SKM-1 treated with dmso at 0.1 percent for 144 hours (cell line): ENCODE measurements at regions not wholly inside any gene's neighbourhood (a gene's known extent, or its start where the extent isn't known, plus 50 kb on each side); places are given as distances from the start of the nearest gene placed in this dataset.

Experiments
- DNase-seq: peaks from one replicate; lab custom pipeline; 2025; ENCODE audit not compliant: unreplicated experiment; lab: John Stamatoyannopoulos, UW

DNA sequence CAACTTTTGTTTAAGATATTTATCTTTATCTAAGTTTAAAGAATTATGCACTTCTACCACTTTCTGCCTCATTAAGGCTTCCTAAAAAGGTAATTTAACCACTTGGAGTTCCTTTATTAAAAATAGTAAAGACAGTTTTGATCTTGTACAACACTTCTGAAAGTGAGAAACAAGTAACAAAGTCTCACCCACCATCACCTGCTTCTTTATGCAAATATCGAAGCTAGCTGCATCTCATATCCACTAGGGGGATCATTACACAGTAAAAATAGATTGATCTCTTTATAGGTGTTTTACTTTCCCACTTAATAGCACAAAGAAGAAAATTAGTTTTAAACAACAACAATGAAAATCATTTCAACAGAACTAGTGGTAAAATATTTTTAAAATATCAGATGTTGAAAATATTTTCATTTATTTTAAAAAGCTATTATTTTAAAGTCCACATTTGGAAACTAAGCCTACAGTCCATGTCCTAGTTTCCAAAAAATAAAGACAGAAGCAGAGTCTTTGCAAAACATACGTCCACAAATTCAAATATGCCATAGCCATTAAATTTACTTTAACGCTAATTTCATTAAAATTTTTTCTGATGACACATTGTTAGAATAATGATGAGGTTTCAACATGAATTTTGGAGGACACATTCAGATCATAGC is 160.0 kb upstream of the SOX5 start:
- DNase-seq, result no peak

DNA sequence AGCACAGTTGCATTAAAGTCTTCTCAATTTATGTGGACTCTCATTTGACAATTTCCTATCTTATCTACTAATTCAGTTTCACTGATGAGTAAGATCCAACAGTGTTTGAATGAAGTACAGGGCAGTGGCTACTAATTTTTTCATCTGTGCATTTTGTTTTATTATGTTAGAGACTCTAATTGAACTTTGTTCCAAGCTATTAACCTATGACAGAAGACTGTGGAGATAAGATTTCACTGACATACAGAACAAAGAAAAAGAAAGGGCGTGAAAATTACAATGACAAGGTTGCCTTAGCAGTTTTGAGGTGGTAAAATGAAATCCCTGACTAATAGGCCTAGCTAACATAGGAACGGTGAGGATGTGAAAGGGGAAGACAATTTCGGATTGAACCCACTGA is 153.2 kb upstream of the SOX5 start:
- no peak for DNase-seq

DNA sequence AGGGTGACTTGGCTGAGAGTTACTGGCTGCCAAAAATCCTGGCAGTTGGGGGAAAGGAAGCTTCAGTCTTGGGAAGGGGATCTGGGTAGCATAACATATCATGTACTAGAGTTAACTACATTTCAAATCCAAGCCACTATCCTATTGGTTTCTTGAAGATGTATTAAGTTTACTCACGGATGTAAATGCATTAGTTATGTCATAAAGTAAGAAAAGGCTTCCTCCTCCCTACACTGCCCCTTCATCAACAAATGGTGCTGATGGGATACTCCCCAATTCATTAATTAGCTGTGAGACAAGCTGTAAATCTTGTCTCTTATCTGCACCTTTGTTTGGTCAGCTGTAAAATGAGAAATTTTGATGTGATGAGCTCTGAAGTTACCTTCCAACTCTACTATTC is 150.1 kb upstream of the SOX5 start:
- no peak for DNase-seq

DNA sequence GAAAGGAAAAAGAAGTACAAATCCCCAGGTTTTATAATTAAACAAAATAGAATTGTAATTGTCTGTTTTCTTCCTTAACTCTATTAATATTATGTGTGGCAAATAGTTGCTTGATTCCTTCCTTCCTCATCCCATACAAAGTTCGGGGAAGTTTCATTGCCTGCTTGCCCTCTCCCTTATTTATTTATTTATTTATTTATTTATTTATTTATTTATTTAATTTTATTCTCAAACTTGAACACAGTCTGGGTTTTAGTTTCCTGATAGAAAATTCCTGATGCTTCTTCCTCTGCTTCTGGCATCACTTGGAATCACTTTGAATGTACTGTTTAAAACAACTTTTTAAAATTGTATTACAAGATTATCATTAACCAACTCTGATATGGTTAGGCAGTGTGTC is 145.8 kb upstream of the SOX5 start:
- no peak for DNase-seq

DNA sequence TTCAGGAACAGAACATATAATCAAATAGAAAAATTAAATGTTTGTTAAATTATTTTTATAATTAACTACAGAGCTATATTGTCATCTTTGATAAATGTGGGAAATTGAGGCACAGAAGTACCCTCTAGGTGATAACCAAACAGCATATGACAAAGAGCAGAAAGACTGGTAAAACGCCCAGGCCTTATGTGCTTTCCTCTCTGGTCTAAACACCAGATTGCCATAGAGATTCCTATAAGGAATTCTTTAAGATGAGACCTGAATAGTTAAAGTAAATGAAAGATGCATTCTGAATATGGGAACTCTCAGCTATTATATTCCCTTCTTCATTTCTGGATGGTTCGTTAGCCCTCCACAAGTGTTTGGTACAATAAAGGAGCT is 140.0 kb upstream of the SOX5 start:
- DNase-seq, result no peak

DNA sequence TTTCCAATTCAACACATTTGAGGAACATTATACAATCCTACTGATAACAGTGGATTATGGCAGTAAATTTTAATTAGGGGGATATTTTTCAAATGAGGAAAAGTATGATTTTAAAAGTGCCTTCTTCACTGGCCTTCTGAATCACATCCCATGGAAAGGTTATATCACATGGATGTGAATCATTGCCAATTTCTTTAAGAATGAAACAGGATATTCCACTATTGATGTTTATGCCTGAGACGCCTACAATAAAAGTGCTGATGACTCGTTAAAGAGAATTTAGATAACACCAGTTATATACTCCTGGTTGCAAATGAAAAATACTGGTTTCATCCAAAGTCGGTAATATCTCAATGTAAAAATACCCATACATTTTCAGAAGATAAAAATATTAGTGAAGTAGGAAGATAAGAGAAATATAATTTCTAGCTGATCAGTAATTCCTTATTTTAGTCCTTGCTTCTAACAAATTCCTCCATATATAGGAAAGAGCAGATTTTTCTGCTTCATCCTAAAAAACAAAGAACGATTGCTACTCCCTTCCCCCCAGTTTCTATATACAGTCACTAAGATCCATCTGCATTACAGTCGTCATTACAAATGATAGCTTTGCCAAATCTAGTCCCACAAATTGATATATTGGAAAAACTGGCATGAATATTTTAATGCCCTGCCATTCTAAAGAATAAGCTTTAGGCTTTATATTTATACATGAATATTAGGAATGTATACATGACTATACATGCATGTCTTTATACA is 139.5 kb upstream of the SOX5 start:
- no peak for DNase-seq

DNA sequence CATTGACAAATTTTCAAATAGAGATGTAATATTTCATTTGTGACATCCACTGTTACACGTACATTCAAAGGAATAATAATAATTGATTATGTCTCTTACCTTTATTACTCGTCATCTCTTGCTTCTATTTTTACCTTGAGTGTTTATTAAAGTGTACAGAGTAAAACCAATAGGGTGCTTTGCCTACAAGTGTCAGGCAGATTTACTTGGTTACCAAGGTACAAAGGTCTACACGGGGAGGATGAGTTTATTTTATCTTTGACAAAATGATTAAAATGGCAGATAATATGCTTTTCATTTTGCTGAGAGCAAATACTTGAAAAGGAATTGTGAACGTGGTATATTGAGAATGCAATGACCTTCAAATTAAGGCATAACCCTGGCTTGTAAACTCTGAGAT is 137.8 kb upstream of the SOX5 start:
- no peak for DNase-seq

DNA sequence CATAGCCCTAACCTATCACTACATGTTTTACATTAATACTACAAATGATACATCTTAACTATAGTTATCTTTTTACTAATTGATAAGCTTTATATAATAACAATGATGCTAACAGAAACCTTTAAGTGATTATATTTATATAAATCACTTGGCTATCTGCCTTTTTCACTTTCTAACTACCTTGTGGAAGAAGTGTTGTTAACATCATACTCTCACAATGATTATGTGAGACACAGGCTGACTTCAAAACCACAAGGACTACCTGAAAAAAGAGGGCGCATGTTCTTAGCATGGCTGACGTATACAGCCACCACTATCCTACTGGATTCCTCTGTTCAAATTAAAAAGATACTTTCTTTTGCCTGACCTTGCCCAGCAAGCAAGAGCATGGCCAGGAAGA is 135.3 kb upstream of the SOX5 start:
- no peak for DNase-seq

DNA sequence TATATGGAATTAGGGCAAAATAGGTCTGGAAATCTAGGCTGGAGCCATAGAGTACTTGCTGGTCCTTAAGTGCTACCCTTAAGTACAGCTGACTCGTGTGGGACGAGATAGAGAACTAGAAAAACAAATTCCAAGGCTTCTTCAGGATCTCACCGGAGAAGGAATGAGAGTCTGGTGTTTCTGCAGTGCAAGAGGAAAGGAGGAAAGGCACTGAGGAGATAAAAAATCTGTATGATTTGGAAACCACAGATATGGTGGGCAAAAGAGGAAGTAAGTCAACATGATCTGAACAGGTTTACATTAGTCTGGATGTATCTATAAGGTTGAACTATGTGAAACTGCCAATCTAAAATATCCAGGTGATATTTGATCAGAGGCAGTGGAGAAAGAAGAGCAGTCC is 134.4 kb upstream of the SOX5 start:
- no peak for DNase-seq

DNA sequence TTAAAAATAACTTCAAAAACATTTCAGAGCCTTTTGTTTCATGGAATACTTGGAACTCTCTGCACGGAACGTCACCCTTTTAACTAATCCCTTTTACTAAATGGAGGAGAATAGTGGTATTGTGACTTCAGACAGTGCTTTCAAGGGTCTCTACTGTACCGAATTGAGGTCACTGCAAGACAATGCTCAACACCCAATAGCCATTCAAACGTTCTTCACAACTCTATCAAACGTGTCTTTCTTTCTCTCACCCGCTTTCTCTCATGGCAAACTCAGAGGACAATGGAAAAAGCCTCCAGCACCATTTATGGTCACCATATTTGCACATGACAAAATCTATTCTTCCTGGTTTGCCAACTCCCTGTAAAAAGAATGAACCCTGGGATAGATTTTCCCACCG is 132.1 kb upstream of the SOX5 start:
- no peak for DNase-seq

DNA sequence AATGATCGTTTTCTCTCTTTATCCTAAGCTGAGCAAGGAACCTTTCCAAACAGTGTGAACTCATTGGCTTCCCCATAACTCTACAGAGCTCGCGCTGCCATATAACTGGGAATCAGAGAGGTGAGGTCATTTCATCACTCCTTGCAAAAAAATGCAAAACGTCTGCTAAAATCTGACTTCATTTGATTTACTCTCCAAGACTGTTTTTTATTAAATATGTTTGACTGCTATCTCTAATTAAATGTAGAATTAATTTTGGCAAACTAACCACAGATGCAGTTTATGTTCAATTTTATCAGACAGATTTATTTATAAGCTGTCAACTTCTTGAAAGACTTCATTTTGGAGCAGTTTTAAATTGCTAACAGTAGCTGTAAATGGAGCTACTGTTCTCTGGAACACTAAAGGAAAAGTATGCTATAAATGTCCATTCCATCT is 131.6 kb upstream of the SOX5 start:
- no peak for DNase-seq

DNA sequence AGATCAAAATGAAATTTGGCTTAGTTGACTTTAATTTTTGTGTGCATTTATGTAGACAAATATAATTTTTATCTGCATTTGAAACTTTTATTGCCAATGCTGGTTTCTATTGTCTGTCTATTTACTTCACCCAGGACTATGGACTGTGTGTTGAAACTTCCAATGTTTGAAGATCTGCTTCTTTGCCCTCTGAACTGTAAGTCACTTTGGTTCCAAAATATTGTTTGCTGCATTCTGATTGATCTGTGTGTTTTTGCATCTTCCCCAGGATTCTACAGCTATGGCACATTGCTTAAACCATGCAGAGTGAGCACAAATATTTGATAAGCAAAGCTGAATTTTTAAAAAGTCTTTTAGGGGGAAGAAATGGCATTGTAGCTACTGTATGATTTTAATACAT is 131.0 kb upstream of the SOX5 start:
- no peak for DNase-seq

DNA sequence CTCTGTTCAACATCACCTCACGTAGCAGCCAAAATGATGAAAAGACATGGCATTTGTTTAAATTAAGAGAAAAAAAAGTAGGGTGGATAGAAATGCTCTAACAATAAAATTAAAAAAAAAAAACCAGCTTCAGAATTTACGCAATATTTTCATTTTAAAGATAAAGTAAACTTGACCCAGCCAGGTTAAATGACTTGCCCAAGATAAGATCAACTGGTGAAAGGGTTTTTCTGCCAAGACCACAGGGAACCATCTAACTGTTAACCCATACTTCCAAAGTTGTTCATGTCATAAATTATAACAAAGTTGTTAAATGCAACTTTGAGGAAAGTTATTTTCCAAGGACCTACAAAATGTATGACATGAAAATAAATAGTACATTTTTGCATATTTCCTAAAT is 129.6 kb upstream of the SOX5 start:
- no peak for DNase-seq

DNA sequence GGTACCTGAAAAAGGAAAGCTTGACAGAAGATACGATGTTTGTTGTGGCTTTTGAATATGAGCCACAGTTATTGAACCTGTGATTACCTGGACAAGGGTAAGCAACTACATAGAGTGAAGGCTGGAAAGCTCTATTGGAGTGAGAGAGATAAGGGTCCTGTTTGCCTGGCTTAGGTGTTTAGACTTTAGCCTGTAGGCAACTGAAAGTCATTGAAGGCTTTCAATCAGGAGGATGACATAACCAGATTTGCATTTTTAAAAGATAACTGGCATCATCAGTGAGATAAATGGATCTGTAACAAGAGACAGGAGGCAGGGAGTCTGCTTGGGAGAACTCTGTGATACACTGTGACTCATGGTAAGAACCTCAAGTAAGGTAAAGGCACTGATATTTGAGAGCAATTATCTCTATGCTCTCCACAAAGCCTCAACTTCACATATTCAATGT is 128.9 kb upstream of the SOX5 start:
- no peak for DNase-seq

DNA sequence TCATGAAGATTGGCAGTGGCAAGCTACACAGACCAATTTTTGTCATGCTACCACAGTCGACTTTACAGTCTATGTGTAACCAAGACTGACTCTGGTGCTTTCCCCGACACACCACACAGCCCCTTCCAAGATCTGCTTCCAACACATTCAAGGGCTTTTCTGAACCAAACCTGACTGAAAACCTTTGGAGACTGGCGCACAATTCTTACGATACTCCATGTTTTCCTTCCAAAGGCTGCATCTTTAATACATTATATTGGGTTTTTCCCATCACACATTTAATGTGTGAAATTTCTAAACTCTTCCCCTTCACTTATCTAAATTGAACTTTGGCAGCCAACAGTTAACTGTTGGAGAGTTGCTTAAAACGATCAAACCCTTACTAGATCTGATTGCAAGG is 127.7 kb upstream of the SOX5 start:
- DNase-seq, result no peak

DNA sequence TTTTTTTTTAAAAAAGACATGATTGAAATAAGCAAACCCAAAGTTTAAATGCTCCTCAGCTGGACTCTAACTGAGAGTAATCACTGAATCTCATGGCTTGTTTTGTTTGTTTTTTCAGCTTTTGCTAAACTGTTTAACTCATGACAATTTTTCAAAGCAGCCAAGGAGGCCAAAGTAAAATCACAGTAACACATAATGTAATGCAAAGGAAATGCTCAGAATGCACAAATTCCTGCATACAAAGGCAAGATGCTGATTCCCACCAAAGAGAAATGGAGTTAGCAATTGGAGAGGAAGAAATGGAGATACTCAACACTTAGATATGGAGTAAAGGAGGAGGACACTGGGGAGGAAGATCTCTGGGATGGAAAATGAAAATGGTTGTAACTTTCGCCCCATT is 126.2 kb upstream of the SOX5 start:
- no peak for DNase-seq

DNA sequence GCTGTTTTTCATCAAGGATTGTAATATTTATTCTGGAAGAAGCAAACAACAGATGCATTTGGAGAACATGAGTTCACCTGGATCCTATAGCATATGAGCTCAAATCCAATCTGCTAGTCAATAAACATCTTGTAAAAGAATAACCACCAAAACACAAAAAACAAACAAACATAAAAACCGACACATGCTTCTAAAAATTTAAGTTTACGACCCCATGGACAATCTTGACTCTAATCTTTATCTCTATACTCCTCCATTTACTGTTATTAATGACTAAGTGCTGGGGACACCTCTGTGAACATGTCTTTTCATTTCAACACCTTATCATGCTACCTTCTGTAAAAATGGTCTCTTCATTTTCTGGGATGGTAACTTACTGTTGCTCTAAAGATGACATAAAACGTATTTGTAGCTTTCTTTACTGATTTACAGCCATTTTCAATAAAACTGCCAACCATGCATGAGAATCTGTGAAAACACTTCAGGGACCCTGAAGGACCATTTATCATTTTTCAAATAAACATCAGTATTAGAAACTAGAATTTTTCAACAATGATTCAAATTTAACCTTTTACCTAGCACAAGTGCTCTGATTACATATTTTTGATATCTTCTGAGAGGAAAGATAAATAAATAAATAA is 123.8 kb upstream of the SOX5 start:
- no peak for DNase-seq

DNA sequence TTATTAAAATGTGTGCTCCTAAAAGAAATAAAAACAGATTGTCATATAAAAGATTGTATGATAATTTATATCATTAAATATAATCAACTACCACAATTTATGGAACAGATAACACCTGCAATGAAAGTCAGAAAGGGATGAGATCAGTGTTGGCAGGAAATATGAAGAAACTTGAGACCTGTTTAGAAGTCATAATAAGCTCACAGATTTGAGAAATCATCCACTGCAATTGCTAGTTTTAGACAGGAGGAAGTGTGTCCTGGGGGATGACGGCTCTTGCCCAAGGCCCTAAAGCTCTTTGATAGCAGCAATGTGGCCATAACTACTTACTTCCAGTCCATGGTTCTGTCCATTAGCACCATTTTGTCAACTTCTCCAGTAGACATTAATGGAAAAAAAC is 122.8 kb upstream of the SOX5 start:
- no peak for DNase-seq

DNA sequence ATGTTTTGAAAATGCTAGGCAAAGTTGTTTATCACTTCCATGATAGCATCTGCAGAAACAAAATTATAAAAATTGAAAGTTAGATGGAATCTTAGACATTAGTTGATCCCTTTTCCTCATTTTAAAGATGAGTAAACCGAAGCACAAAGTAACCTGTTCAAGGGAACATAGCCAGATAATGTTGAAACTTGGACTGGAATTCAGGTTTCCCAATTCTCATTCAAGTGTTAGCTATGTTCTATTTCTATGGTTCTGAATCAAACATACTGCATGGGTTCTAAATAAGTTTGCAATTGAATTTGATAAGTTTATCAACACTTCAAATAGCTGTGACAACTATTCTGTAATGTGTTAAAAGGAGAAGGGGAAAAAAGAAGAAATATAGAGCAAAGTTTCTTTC is 122.4 kb upstream of the SOX5 start:
- DNase-seq, result no peak

DNA sequence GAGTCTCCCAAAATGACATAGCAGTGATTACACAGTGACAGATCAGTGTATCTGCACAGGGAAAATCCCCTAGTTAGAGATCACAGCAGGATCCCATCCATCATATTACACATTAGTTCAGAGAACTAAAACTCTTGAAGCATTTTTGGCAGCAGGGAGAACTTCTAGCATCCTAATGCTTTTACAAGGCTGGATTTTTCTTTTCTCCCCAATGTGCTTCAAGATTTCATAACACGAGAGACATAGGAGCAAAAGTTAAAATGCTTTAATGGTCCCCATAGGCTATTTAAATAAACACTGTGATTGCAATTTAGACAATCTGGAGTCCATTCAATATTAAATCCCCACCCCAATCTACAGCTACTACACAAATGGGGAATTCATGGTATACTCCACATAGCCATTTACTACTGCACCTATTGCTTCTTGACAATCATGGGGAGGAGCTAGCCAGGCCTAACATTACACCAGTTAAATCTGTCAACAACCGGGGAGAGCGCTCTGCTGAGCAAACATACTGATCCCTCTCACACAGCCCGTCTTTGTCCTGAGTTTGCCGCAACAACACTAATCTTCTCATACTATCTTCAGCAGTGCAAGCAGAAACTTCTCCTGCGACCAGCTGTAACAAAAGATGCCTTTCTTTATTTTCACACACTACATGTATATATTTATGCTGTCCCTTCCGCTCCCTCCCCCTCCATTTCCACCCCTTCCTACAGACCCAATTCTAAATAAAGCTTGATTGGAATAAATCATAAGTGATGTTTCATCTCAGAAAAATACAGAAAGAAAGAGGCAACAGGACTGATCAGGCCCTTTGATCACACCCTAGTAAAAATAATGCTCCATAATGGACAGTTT is 120.3 kb upstream of the SOX5 start:
- no peak for DNase-seq

DNA sequence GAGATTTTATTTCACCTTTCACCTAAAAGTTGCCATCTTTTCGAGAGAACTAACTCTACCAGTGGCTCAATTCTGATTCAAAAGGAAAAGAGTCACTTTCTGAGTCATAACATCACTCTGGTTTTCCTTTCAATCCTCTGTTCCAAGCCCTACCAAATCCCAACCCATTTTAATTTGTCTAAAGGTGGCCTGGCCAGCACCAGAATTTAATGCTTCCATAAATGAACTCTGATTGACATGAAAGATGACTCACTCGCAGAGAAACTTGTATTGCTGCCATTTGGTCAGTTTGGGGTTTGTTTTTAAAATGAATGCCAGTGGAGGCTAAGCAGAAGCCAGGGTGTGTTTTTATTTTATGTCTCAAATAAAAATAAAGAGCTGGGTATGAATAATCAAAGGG is 117.4 kb upstream of the SOX5 start:
- no peak for DNase-seq

DNA sequence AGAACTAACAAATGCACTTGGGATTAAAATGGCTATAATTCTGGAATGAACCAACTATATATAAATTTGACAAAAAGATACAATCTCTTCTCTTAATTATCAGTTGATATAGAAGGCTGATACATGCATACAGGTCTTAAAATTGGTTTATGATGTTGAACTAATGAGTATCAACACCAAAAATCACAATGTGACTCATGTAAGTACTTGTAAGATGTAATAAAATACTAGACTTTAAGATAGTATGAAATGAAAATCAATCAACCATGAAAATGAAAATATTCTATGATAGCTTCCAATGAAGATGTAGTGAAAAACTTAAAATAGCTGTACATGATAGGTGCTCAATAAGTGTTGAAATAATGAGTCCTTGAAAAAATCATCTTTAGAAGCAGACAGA is 116.6 kb upstream of the SOX5 start:
- no peak for DNase-seq
